B cell (primary cell): ENCODE measurements at regions not wholly inside any gene's neighbourhood (a gene's known extent, or its start where the extent isn't known, plus 50 kb on each side); places are given as distances from the start of the nearest gene placed in this dataset.

Experiments
- ATAC-seq: fragments of 200-7000 bp; cut with Tn5 transposase; one replicate; pipeline ENCODE4 v1.10.0; 2021; ENCODE audit warnings: low read depth, mild to moderate bottlenecking, moderate number of reproducible peaks, moderate library complexity
- CTCF ChIA-PET: fragments of 350-600 bp; sonication (Branson Sonifier 250); formaldehyde crosslinking; loops from one replicate; lab custom pipeline; 2021; ENCODE audit warnings: antibody characterized with exemption, inconsistent platforms; lab: Charles Lee
- POLR2A ChIA-PET: fragments of 350-600 bp; sonication (Branson Sonifier 250); formaldehyde crosslinking; loops from one replicate; lab custom pipeline; 2021; ENCODE audit warnings: antibody characterized with exemption; lab: Charles Lee
- DNase-seq: peaks from one replicate; pipeline ENCODE4 v3.0.0; 2013
- H2AFZ ChIP-seq: 2 replicates; pipeline ENCODE4 v1.6.1; 2012; ENCODE audit warnings: mild to moderate bottlenecking, low read depth, low read length; ENCODE audit not compliant: insufficient read depth, poor library complexity, severe bottlenecking
- H3K27ac ChIP-seq, 2 donors: 1 replicate in 1 of 2; 2 replicates in 1 of 2; pipeline ENCODE4 v1.5.1; 2012 to 2013; ENCODE audit warnings: low read length in 2 of 2, mild to moderate bottlenecking in 2 of 2, moderate library complexity in 1 of 2
- H3K27me3 ChIP-seq, 4 experiments: fragments of 200-600 bp in 1 of 4; sonication (generic) in 1 of 4; replicated peaks in 1 of 4; 1 replicate in 2 of 4; 2 replicates in 2 of 4; pipeline versions ENCODE4 v1.6.1 to v1.7.0; 2013 to 2016; ENCODE audit warnings: low read length in 3 of 4, mild to moderate bottlenecking in 2 of 4, mixed read lengths in 1 of 4, moderate library complexity in 1 of 4; ENCODE audit not compliant: insufficient read depth in 4 of 4, control insufficient read depth in 3 of 4; ENCODE audit errors: control extremely low read depth in 1 of 4
- H3K36me3 ChIP-seq, 2 experiments: replicated peaks in 1 of 2; 1 replicate in 1 of 2; 2 replicates in 1 of 2; pipeline versions ENCODE4 v1.6.1 to v1.7.1; 2013; ENCODE audit warnings: low read length in 1 of 2; ENCODE audit not compliant: insufficient read depth in 2 of 2, control insufficient read depth in 1 of 2; ENCODE audit errors: control extremely low read depth in 1 of 2, extremely low read depth in 1 of 2
- H3K4me1 ChIP-seq, 2 donors: fragments of 200-600 bp in 1 of 2; sonication (generic) in 1 of 2; 1 replicate in 1 of 2; 2 replicates in 1 of 2; pipeline versions ENCODE4 v1.5.1 to v1.6.1; 2013 to 2017; ENCODE audit warnings: low read length in 2 of 2; ENCODE audit not compliant: control insufficient read depth in 2 of 2, insufficient read depth in 2 of 2
- H3K4me2 ChIP-seq: replicated peaks from 2 replicates; pipeline ENCODE3; 2012; ENCODE audit warnings: mild to moderate bottlenecking, low read depth, low read length; ENCODE audit not compliant: poor library complexity, severe bottlenecking
- H3K4me3 ChIP-seq, 5 experiments: fragments of 200-600 bp in 1 of 5; sonication (generic) in 1 of 5; 1 replicate in 3 of 5; 2 replicates in 2 of 5; pipeline versions ENCODE4 v1.5.1 to v1.7.0; 2011 to 2016; ENCODE audit warnings: low read length in 4 of 5, mild to moderate bottlenecking in 4 of 5, low read depth in 2 of 5, control low read depth in 1 of 5, moderate library complexity in 1 of 5; ENCODE audit not compliant: insufficient read depth in 1 of 5; ENCODE audit errors: control extremely low read depth in 1 of 5, extremely low read depth in 1 of 5
- H3K79me2 ChIP-seq: fragments of 200-600 bp; sonication (generic); one replicate; pipeline ENCODE4 v1.6.0; 2016; ENCODE audit warnings: low read length; ENCODE audit not compliant: control insufficient read depth, insufficient read depth
- H3K9ac ChIP-seq: fragments of 200-600 bp; sonication (generic); 2 replicates; pipeline ENCODE4 v1.6.1; 2017; ENCODE audit warnings: mild to moderate bottlenecking, low read length, moderate library complexity
- H3K9me3 ChIP-seq, 3 donors: one replicate each; pipeline versions ENCODE4 v1.6.1 to v1.7.1; 2013; ENCODE audit warnings: low read length in 2 of 3; ENCODE audit not compliant: control insufficient read depth in 2 of 3, insufficient read depth in 1 of 3; ENCODE audit errors: control extremely low read depth in 1 of 3
- H4K20me1 ChIP-seq: 2 replicates; pipeline ENCODE4 v1.6.0; 2012; ENCODE audit warnings: mild to moderate bottlenecking, low read length; ENCODE audit not compliant: insufficient read depth, control insufficient read depth, poor library complexity, severe bottlenecking
- H3K27ac Mint-ChIP-seq: one replicate; pipeline ENCODE4 v1.8.0; 2021; ENCODE audit warnings: mixed read lengths
- H3K27me3 Mint-ChIP-seq: one replicate; pipeline ENCODE4 v1.8.0; 2021; ENCODE audit warnings: mixed read lengths
- H3K4me1 Mint-ChIP-seq: one replicate; pipeline ENCODE4 v1.8.0; 2021; ENCODE audit warnings: mixed read lengths
- H3K4me3 Mint-ChIP-seq: one replicate; pipeline ENCODE4 v1.8.0; 2021; ENCODE audit warnings: mixed read lengths
- H3K9me3 Mint-ChIP-seq: one replicate; pipeline ENCODE4 v1.8.0; 2022; ENCODE audit warnings: mixed read lengths; ENCODE audit not compliant: insufficient read depth
- CTCF ChIP-seq: fragments of 200-600 bp; IDR thresholded peaks from one replicate; pipeline ENCODE4 v1.8.0; 2022; ENCODE audit warnings: antibody characterized with exemption, mild to moderate bottlenecking
- EZH2 ChIP-seq: IDR thresholded peaks from 2 replicates; pipeline ENCODE4 v1.6.1; 2012; ENCODE audit warnings: borderline replicate concordance, low read depth, mild to moderate bottlenecking, moderate library complexity, low read length; ENCODE audit not compliant: insufficient read depth, poor library complexity, severe bottlenecking
- WGBS: methylation state at CpG from one replicate; pipeline ENCODE4 v1.1.5; 2013; ENCODE audit warnings: missing lambda C conversion rate; ENCODE audit not compliant: insufficient coverage; 5-methylcytosine and 5-hydroxymethylcytosine counted together
- intact Hi-C: fragments of 100-400 bp; cut with micrococcal nuclease; formaldehyde crosslinking; loops from one replicate; pipeline ENCODE4 v1.10.0; 2022

GRCh38 chr6:23179994-23180393 lies 610.6 kb downstream of the HDGFL1 start:
- no peak overlapping the region for H3K27ac Mint-ChIP-seq
- no peaks in the 10 kb centered on the region for H3K27me3 Mint-ChIP-seq
- no peaks in the 10 kb centered on the region for H3K27me3 ChIP-seq
- H3K9me3 Mint-ChIP-seq, result no peaks in the 10 kb centered on the region
- H3K36me3 ChIP-seq, result no peaks in the 10 kb centered on the region
- TF ChIP-seq CTCF (no peak), EZH2 (no peak)
- H3K4me2 ChIP-seq, result no peak overlapping the region
- ChIA-PET CTCF (no interaction called here), POLR2A (no interaction called here)
- 71% methylated on average over 1 of the region's 4 CpGs for WGBS
- H3K9me3 ChIP-seq, result no peaks in the 10 kb centered on the region
- ATAC-seq (no peak), DNase-seq (no peak)
- no peaks in the 10 kb centered on the region for H3K4me1 ChIP-seq
- H3K9ac ChIP-seq, result no peak overlapping the region
- no peak overlapping the region for H3K27ac ChIP-seq
- H2AFZ ChIP-seq, result no peak overlapping the region
- H3K4me1 Mint-ChIP-seq, result no peaks in the 10 kb centered on the region
- intact Hi-C loops, result no loop called here
- no peaks in the 10 kb centered on the region for H3K79me2 ChIP-seq
- no peak overlapping the region for H3K4me3 Mint-ChIP-seq
- H4K20me1 ChIP-seq, result no peaks in the 10 kb centered on the region
- no peak overlapping the region for H3K4me3 ChIP-seq

DNA sequence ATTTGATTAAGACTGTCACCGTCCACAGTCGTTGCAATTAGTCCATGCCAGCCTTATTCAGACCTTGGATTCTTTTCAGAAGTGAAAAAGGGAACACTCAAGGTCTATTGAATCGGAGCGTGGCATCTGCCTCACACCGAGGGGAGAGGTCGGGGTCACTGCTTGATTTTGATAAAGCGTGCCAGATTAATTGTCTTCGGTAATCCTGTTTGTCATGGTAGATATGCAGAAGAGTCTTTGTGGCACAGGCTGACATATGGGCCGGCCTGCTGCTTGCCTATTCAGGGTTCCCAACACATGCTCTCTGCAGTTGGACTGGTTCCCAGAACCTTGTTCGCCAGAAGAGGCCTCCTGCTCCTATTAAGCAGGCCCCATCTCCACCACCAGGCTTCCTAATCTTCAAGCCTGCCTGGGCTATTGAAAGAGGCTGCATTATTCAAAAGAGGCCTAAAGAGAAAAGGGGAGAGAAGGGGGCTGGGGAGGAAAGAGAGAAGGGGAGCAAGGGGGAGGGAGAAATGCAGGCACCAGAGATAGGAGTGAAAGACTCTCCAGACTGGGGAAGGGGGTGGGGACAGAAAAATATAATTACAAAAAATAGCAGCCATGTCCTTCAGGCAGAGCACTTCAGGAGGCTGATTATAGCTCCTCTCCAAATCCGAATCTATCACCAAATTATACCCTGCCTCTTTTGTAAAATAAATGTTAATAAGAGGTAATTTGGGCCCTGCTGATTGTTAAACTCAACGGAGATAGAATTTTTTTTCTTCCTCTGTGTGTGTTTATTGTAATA lies 611.3 kb downstream of the HDGFL1 start:
- no peak for TF ChIP-seq EZH2
- TF ChIP-seq CTCF, result no peak
- H3K4me1 ChIP-seq, result no peaks in the 10 kb centered on the region
- no peak overlapping the region for H3K9ac ChIP-seq
- H3K27me3 ChIP-seq, result no peaks in the 10 kb centered on the region
- POLR2A ChIA-PET, result no interaction called here
- 78% methylated on average over 10 of the region's 12 CpGs for WGBS
- H3K4me3 ChIP-seq, result no peak overlapping the region
- intact Hi-C loops, result no loop called here
- no peak overlapping the region for H2AFZ ChIP-seq
- H3K4me2 ChIP-seq, result no peak overlapping the region
- H3K27ac ChIP-seq, result no peak overlapping the region
- ATAC-seq, result no peak
- no peaks in the 10 kb centered on the region for H3K9me3 ChIP-seq
- H3K4me1 Mint-ChIP-seq, result no peaks in the 10 kb centered on the region
- no peaks in the 10 kb centered on the region for H3K36me3 ChIP-seq
- H3K27me3 Mint-ChIP-seq, result no peaks in the 10 kb centered on the region
- DNase-seq, result no peak
- H3K4me3 Mint-ChIP-seq, result no peak overlapping the region
- no peak overlapping the region for H3K27ac Mint-ChIP-seq
- H4K20me1 ChIP-seq, result no peaks in the 10 kb centered on the region
- no peaks in the 10 kb centered on the region for H3K79me2 ChIP-seq
- no peaks in the 10 kb centered on the region for H3K9me3 Mint-ChIP-seq
- CTCF ChIA-PET, result no interaction called here
